NCI-H345 (cell line): ENCODE measurements at regions not wholly inside any gene's neighbourhood (a gene's known extent, or its start where the extent isn't known, plus 50 kb on each side); places are given as distances from the start of the nearest gene placed in this dataset.

Source experiments
- DNase-seq: peaks from one replicate; lab custom pipeline; 2025; lab: John Stamatoyannopoulos, UW

DNA sequence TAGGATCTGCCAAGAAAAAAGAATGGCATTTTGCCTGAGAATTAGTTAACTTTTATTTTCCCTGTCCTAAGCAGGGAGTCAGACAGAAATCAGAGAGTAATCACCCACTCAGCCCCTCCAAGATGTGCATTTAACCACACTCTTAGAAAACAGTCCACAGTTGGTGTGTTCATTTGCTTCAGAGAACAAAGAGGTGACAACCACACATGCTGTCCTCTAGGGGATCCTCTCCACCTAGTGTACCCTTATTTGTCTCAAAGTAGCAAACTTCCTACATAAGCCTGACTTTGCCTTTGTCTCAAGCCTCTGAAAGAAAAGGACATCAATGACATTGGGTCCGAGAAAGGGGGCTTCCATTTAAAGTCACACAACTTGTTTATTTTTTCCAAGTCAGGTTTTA lies 107.0 kb upstream of the RFC3 start:
- DNase-seq, result no peak

DNA sequence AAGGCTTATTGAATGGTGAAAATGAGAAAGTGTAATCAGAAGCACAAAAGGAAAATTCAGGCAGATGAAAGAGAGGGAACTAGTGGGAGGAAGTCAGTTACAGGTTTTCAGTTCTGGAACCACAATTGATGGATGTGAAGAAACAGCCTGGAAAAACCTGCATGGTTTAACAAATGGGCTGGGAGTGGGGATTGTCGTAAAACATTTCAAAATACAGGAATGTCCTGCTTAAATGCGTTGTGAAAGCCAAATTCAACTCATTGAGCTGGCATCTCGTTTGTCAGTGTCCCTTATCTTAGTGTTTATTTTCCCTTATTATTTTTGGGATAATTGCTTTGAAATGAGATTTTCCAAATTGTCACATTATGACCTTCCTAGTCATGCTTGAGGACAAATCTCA lies 106.5 kb upstream of the RFC3 start:
- DNase-seq, result no peak

DNA sequence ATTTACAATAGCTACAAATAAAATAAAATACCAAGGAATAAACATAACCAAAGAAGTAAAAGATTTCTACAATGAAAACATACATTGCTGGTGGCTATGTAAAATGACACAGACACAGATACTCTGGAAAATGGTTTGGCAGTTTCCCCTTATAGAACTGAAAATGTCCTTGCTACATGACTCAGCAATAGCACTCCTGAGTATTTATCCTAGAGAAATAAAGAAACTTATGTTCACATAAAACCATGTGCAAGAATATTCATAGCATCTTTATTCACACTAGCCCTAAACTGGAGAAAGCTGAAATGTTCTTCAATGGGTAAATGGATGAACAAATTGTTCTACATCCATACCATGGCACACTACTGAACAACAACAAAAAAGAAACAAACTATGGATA lies 100.2 kb upstream of the RFC3 start:
- no peak for DNase-seq

DNA sequence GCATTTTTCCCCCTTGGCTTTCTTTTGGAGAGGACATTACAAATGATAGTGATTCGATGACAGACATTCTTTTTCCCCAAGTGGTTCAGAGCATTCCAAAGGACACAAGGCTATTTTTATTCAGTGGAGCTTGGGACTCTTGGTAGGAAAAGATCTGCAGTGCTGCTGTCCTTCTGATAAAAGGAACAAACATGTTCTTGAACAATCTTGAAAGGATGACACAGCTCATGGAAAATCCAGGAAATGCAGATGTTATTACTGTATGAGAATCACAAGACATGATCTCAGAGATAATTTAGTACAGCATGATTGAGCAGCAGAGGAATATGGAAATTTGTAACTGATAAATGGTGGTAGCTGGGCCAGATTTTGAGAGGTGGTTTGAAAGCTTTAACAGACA lies 96.2 kb upstream of the RFC3 start:
- no peak for DNase-seq

DNA sequence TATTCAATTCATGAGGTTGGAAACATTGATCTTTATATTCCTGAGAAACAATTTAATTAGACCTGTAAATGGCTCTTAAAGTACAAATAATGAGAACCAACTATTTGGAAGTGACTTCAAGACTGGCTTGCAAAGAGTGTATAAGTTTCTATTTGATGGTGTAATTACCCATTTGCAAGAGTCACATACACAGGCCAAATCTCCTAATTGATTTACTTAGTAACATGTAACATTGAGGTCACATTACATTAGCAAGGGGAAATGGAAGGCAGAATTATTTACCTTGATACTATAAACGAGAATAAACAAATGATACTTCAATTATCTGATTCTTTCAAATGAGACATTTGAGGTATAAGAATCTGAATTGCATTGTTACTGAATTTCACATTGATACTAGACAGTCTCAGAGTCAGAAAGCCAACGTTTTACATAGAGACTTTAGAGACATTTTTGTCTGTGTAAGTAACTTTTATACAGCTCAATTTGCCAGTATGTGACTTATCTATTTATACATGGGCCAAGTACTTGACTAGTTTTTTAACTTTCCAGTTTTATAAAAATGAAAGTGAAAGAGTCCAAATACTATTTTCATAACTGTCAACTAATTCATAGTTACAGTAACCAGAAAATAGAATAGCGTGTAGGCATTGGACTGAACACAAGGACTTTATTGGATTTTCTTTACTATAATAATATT lies 95.6 kb upstream of the RFC3 start:
- no peak for DNase-seq

DNA sequence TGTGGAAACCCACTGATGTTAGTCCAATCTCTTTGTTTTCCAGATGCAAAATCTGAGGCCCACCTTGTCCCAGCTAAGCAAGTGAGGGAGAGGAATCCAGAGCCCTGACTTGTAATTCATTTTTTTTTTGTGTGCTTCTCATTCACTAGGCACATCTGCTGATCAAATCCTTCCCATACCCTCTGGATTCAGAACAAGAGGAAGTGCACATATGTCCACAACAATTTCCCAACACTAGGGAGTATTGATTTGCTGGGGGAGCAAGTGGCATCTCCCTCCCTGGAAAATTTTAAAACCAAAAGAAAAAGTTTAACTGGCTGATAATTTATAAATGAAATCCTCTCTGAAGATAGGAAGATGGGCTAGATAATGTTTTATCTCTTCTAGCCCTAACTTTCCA lies 94.6 kb upstream of the RFC3 start:
- no peak for DNase-seq

DNA sequence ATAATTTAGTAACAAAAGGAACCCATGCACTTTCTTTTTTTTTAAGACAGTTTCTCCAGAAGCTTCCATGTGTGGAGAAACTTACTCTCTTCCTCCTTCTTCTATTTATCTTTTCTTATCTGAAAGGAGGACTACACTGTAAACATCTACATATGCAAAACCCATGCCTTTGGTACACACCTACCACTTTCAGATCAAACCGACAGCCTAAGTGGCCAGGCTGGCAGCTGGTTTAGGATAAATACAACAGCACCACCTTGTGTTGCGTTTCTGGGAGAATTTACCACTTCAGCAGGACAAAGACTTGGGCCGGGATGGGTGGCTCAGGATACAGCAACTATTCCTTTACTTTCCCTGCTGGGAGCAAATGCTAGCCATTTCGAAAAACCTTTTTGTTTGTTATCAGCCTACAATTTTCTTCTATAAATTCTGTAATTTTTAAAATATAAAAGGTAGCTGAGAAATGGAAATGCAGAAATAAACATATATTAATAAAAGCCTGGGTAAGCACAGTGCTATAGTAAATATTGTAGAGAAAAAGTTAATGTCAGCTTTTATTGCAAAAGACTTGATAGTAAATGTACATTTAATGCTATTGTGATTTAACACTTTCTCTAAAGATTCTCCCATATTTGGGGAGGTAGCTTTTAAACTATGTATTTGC lies 94.0 kb upstream of the RFC3 start:
- DNase-seq, result peak; percentile 85

DNA sequence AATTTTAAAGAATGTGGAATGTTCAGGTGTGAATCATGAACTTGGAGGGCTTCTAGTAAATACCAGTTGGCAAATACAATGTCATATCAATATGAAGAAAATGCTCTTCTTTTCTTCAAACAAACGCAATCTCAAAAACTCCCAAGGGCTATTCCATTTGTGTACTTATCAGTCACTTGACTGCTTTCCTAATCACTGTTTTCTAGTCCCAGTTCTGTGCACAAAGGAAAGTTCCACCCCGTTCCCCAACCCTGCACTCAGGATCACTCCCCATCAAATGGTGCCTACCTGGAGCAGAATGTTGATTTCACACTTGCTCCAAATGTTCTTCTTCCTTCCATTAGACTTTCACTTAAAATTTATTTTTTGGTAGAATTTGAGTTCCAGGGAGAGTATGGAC lies 92.6 kb upstream of the RFC3 start:
- DNase-seq, result no peak

DNA sequence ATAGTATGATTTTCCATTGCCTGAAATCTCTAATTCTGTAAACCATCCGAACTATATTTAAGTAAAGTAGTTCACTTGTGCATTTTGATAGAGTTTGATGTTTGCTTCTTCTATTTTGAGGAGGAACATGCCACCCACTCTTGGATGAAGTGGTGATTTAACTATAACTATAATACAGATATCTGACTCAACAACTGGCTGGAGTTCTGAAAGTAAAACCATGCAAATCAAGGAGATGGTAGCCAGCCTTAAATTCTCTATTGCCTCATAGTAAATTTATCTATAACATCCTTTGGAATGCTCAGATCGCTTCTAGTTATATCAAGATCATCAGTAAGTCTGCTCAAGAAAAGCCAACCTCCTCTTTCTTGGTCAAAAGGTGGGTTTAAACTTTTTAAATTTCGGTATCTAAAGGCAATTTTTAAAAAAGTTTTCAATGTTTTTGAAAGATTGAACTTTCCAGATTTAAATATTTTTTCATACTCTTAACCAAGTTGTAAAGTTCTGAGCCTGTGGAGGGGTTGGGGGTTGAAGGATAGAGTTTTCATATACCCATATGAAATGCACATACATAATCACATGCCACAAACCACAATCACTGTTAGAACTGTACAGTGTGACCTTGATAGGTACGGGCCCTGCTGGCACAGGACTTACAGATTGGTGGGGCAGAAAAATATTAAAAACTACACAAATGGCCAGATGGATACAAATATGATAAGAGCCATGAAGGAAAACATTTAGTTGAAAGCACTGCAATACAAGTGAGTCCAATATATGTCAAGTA lies 90.5 kb upstream of the RFC3 start:
- DNase-seq, result no peak

DNA sequence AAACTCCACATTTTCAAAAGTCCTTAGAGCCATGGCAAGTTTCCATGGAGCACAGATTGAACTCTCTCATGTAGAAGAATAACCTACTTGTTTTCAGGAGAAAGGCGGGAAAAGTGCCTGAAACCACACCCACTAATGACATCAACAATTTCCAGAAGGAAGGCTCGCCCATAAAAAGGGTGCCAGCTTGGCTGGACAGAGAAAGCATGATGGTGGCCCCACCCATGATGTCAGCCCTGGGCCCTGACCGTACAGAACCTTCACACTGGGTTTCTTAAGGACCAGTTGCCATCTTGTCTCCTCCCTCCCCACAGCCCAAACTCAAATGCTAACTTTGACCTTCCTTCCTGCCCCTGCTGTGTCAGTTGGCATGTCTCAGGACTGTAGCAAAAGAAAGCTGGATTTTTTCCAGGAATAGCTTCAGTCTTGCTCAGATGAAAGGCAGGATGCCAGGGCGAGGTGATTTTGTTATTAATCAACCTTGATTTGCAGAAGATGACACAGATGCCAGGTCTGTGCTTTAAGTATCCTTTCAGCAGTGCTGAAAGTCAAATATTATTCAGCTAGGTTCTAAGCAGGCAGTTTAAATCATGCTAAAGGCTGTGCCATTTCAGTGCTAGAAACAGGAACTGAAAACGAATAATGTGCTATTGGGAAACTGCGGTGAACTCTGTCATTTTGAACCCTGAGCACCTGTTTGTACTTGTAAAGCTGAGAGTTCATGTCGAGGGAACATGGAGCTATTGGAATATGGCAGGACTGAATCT lies 89.5 kb upstream of the RFC3 start:
- no peak for DNase-seq

DNA sequence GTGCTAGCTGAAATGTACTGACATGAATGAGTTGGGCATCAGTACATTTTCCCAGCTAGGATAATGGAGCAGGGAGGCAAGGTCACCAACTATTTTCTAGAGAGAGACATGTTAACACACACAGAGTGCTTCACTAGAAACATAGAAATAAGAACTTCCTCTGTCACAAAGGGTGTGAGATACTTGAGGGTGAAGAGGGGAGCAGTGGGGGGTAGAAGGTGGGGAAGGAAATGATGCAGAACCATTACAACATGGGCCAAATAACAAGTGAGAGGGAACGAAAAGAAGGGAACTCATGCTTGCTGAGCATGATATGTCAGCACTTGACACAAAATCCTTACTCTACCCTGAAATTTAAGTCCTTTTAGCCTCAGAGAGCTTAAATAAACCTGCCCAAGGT lies 87.8 kb upstream of the RFC3 start:
- no peak for DNase-seq

DNA sequence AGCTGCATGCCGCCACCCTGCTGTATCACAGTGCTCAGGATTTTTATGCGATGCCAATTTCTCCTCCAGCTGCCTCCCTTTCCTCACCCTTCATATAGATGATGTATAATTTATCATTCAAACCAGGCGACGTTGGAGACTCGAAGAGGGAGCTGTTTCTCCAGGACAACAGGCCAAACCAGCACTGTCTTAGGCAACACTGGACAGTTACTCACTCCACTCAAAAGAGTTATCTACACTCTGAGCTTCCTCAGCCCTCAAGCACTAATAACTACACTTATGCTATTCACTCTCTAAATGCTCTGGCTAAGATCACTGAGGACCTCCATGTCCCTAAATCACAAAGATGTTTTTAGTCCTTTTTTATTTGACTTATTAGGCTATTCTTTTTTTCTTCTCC lies 87.3 kb upstream of the RFC3 start:
- no peak for DNase-seq

DNA sequence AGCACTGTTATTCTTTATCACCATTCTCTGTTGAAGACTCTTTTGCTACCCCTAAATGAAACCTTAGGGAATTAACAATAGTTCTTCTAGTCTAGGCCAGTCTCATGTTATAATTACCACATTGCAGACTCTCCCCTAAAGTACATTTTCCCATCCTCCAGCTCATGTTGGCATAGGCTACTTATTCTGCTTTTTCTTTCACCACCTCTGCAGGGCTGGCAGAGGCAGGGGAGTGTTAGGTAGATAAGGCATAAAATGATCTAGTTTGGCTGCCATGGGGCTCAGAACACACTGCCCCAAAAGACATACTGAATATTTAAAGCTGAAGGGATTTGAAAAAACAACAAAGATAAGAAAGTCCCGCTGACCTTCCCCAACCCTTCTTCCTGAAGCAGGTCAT lies 82.7 kb upstream of the RFC3 start:
- no peak for DNase-seq

DNA sequence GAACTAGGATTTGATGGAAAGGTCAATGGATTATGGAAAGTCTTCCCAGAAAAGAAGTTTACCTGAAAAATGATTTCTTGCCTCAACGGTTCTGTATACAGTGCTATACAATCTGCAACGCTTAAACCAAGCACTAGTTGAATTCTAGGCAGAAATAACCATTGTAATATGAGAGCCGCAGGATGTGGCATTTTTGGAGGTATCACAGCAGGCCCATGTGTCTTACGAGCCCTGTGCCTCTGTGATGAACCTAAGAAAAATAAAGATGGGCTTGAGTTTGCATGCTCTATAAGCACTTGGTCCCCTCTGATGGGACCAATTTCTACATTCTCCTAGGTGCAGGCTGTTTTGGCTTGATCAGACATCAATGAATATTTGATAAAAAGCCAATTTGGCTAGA lies 78.7 kb upstream of the RFC3 start:
- no peak for DNase-seq

DNA sequence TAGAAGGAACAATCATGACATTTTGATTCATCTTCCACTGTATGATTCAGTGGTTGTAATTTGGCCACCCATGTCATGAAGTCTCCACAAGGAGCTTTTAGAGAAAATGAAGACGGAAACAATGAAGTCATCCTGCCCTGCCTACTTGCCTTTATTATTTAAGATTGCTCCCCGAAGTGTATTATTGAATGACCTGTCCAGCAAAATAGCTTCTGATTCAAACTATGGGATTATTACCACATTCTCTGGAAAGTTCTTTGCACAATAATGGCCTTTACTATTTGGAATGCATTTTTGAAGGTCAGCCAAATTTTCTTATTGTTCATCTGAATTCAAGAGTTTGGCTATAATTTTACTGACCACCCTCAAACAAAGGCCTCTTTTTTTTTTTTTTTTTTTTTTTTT lies 77.8 kb upstream of the RFC3 start:
- no peak for DNase-seq

DNA sequence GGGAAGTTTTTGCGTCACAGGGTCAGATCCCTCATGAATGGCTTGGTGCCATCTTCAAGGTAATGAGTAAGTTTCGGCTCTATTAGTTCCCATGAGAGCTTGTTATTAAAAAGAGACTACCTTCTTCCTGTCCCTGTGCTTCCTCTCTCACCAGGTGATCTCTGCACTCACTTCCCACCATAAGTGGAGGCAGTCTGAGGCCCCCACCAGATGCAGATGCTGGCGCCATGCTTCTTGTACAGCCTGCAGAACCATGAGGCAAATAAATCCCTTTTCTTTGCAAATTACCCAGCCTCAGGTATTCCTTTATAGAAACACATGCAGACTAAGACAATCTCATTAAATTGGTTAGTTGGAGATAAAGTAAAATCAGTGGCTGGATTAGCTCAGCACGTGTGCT lies 75.6 kb upstream of the RFC3 start:
- DNase-seq, result no peak

DNA sequence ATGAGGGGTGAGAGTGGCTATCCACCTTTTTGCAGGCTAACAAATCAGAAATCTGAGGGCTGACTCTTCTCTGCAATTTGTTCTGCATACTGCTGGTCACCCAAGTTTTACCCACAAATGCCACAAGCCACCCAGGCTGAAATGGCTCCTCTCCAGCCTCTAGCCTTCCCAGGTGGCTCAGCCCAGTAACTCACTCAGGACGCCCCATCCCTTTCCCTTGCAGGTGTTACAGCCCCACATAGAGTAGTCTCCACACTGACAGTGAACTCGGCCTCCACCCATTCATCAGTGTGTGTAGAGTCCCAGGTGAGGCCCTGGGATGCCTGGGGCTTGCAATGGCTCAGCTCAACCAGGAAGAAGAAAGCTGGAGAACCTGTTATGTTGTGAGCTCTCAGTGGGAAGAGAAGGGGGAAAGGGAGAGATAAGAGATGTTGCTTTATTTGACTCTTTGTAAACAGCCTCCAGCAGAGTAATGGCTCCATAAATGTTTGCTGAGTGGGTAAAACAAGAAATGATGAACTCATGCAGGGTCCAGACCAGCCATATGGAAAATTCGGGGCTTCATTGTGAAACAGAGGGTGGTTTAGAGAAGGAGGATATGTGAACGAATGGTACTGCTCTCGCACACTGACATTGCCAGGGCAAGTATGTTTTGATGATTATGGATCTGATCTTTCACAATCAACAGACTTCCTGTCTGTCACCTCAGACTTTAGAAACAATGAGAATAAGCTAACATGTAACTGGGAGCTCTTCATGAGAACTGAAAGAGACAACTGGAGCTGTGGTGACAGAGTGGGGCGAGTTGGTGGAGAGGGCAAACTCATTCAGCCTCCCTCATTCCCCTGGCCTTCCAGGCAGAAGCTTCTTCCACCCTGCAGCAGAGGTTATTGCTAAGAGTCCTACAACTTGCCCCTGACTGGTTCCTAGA lies 74.2 kb upstream of the RFC3 start:
- no peak for DNase-seq

DNA sequence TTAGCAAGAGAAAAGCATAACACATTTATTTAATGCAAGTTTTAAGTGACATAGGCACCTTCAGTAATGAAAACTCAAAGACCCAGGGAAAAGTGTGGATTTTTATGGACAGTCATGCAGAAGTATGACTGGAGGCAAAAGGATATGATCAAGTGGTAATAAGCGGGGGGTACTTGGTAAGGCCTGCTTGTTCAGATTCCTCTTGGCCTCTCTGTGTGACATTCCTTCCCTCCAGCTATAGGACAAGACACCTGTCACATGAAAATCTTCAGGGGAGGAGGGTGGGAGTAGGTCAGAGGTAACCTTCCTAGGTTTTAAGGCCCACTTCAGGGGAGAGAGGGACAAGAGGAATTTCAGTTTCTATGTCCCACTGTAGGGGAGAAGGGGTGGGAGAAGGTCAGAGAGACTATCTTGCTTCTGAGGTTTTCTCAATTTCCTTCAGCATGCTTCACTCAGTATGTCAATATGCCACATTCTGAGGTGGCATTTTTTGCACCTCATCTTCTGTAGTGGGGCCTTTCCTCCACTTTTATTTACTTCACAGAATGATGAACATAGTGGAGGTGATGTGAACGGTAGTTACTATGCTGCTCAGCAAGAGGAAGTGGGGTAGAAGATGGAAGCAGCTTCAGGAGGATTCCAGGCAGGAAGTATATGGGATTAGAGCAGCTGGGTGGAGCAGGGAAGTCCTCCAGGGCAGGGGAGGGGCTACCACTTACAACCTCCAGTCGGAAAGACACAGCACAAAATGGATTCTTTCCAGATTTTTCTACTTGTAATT lies 73.2 kb upstream of the RFC3 start:
- peak; percentile 70 for DNase-seq

DNA sequence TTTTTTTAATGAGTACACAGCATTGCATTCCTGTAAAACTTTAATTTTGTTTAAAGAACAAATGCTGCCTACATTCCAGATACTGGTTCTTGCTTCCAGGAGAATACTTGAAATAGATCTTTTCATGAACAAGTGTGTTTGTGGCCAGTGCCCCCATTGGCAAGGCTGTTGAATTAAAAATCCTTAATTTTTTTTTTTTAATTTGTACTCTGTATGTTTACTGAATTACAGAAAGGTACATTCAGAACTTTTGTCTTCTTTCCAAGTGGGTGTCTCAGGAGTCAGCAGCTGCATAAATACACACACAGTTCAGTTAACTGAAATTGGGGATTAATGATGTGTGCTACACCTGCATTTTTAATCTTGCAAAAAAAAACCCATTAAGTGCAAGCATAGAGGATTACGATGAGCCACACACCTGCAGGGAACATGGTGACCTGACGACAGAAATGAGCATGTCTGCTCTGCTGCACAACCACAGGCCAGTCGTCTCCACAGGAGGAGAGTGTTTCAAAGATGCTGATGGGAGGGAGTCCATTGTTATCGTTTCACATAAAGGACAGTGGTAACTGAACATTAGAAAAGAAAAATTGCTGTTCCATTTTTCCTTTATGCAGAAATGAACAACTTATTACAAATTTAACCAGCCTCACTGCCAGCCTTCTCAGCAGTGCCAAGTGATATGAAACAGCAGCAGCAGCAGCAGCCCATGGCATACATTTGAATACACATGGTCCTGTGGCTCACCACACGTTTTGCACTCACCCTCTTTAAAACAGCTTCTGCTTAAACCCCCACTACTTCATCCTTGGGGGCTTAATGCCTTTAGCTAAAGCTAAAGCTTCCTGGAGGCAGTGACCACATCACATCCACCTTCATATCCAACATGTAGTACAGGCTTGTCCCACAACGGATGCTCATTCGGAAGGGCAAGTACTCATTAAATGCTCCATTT lies 72.3 kb upstream of the RFC3 start:
- DNase-seq, result peak; percentile 75

DNA sequence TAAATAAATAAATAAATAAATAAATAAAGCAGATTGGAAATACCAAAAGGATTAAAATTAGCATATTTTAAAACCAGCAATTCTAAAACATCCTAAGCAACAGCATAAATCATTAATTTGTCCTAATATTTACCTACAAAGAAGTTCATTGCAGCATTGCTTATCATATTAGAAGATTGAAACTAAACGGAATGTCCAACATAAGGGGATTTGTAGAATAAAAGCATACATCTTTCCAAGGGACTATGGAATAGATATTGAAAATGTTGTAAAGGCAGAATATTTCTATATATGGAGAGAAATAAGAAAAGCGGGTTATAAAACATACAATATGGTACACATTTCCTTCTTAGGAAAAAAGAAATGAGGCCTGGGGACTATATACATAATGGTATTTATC lies 71.1 kb upstream of the RFC3 start:
- no peak for DNase-seq
